ENCODE measurements at regions not wholly inside any gene's neighbourhood (a gene's known extent, or its start where the extent isn't known, plus 50 kb on each side); places are given as distances from the start of the nearest gene placed in this dataset.

- H3K4me1 ChIP-seq: peaks cover 27 to 30% of the 10 kb centered on the region in 2 donors
- in situ Hi-C loops (cut with MboI; ENCODE audit: low sequenced_read_pairs in 4 of 4) (loop anchor here in 2 of 4 donors (5.0 to 25.0 kb wide), 2 partner anchors 134 to 169 kb away; no protein-coding TSS in a partner anchor), intact Hi-C loops (cut with DNase I; ENCODE audit: low total_unique reads) (no loop called here)
- DNase-seq (no peak), ATAC-seq (no peak)
- no peak overlapping the region for H3K4me3 ChIP-seq
- H3K27me3 ChIP-seq: no peaks in the 10 kb centered on the region
- H3K27ac ChIP-seq: peak overlapping the region; percentile 26 to 69 (median 44)
- TF ChIP-seq POLR2A (IDR thresholded peaks at IDR 0.05) (no peak), CTCF (IDR thresholded peaks at IDR 0.05 in 4 of 5, conservative IDR thresholded peaks at IDR 0.05 in 1 of 5) (no peak)
- H3K9me3 ChIP-seq: no peaks in the 10 kb centered on the region
- no peaks in the 10 kb centered on the region for H3K36me3 ChIP-seq
These were observed 58.6 kb upstream of the RNF144B start for GRCh38 chr6:18328540-18328939.

GRCh38 chr6:18328070-18328469, 59.1 kb upstream of the RNF144B start:
- H3K27me3 ChIP-seq: no peaks in the 10 kb centered on the region
- no peaks in the 10 kb centered on the region for H3K9me3 ChIP-seq
- H3K36me3 ChIP-seq: no peaks in the 10 kb centered on the region
- TF ChIP-seq CTCF (IDR thresholded peaks at IDR 0.05 in 4 of 5, conservative IDR thresholded peaks at IDR 0.05 in 1 of 5): no peak
- no peak for TF ChIP-seq POLR2A (IDR thresholded peaks at IDR 0.05)
- in situ Hi-C loops (cut with MboI; ENCODE audit: low sequenced_read_pairs in 4 of 4) (loop anchor here in 2 of 4 donors (5.0 to 25.0 kb wide), 2 partner anchors 134 to 169 kb away; no protein-coding TSS in a partner anchor), intact Hi-C loops (cut with DNase I; ENCODE audit: low total_unique reads) (no loop called here)
- H3K27ac ChIP-seq: peak overlapping the region; percentile 26 to 69 (median 44)
- H3K4me1 ChIP-seq: peaks cover 27 to 30% of the 10 kb centered on the region in 2 donors
- no peak overlapping the region for H3K4me3 ChIP-seq
- ATAC-seq: no peak
- DNase-seq: no peak

- Histone ChIP-seq H3K27ac (peak overlapping the region; percentile 26 to 69 (median 44)), H3K4me1 (peaks cover 27 to 30% of the 10 kb centered on the region in 2 donors), H3K27me3 (no peaks in the 10 kb centered on the region), H3K9me3 (no peaks in the 10 kb centered on the region), H3K4me3 (no peak overlapping the region), H3K36me3 (no peaks in the 10 kb centered on the region)
- in situ Hi-C loops (cut with MboI; ENCODE audit: low sequenced_read_pairs in 4 of 4): loop anchor here in 2 of 4 donors (5.0 to 25.0 kb wide), 2 partner anchors 135 to 170 kb away; no protein-coding TSS in a partner anchor
- intact Hi-C loops (cut with DNase I; ENCODE audit: low total_unique reads): no loop called here
- DNase-seq (no peak), ATAC-seq (no peak)
- no peak for TF ChIP-seq CTCF (IDR thresholded peaks at IDR 0.05 in 4 of 5, conservative IDR thresholded peaks at IDR 0.05 in 1 of 5)
- no peak for TF ChIP-seq POLR2A (IDR thresholded peaks at IDR 0.05)
These were observed 59.5 kb upstream of the RNF144B start for GRCh38 chr6:18327626-18328025.

GRCh38 chr6:18326980-18327379, 60.2 kb upstream of the RNF144B start:
- TF ChIP-seq POLR2A (IDR thresholded peaks at IDR 0.05) (no peak), CTCF (IDR thresholded peaks at IDR 0.05 in 4 of 5, conservative IDR thresholded peaks at IDR 0.05 in 1 of 5) (no peak)
- Histone ChIP-seq H3K27ac (no peak overlapping the region), H3K36me3 (no peaks in the 10 kb centered on the region), H3K27me3 (no peaks in the 10 kb centered on the region), H3K4me1 (peaks cover 27 to 30% of the 10 kb centered on the region in 2 donors), H3K4me3 (no peak overlapping the region), H3K9me3 (no peaks in the 10 kb centered on the region)
- in situ Hi-C loops (cut with MboI; ENCODE audit: low sequenced_read_pairs in 4 of 4): loop anchor here in 2 of 4 donors (5.0 to 25.0 kb wide), 2 partner anchors 135 to 170 kb away; no protein-coding TSS in a partner anchor
- intact Hi-C loops (cut with DNase I; ENCODE audit: low total_unique reads): no loop called here
- ATAC-seq: no peak
- DNase-seq: no peak

GRCh38 chr6:18326001-18326400, 61.1 kb upstream of the RNF144B start:
- in situ Hi-C loops (cut with MboI; ENCODE audit: low sequenced_read_pairs in 4 of 4) (loop anchor here in 2 of 4 donors (5.0 to 25.0 kb wide), 2 partner anchors 136 to 171 kb away; no protein-coding TSS in a partner anchor), intact Hi-C loops (cut with DNase I; ENCODE audit: low total_unique reads) (no loop called here)
- Histone ChIP-seq H3K4me3 (no peak overlapping the region), H3K27ac (no peak overlapping the region), H3K27me3 (no peaks in the 10 kb centered on the region), H3K4me1 (peaks cover 27 to 30% of the 10 kb centered on the region in 2 donors), H3K36me3 (no peaks in the 10 kb centered on the region), H3K9me3 (no peaks in the 10 kb centered on the region)
- ATAC-seq (no peak), DNase-seq (no peak)
- no peak for TF ChIP-seq POLR2A (IDR thresholded peaks at IDR 0.05)
- TF ChIP-seq CTCF (IDR thresholded peaks at IDR 0.05 in 4 of 5, conservative IDR thresholded peaks at IDR 0.05 in 1 of 5): no peak

Data from gastrocnemius medialis (tissue), 4 donors.